Muscle layer of colon (tissue), 2 donors: ENCODE measurements at regions not wholly inside any gene's neighbourhood (a gene's known extent, or its start where the extent isn't known, plus 50 kb on each side); places are given as distances from the start of the nearest gene placed in this dataset.
A peak's percentile ranks its signal among the peaks of the same experiment; 100 is the strongest.

Source experiments
- H3K27ac ChIP-seq: one replicate; pipeline ENCODE4 v1.7.0; 2013; ENCODE audit warnings: low read depth, mild to moderate bottlenecking, low read length, moderate library complexity
- H3K27me3 ChIP-seq, 2 donors: one replicate each; pipeline ENCODE4 v1.7.0; 2013; ENCODE audit warnings: low read length in 2 of 2, mild to moderate bottlenecking in 2 of 2; ENCODE audit not compliant: insufficient read depth in 2 of 2, control insufficient read depth in 1 of 2
- H3K36me3 ChIP-seq: one replicate; pipeline ENCODE4 v1.7.0; 2013; ENCODE audit warnings: mild to moderate bottlenecking, low read length; ENCODE audit not compliant: insufficient read depth
- H3K4me1 ChIP-seq: one replicate; pipeline ENCODE4 v1.7.0; 2013; ENCODE audit warnings: mild to moderate bottlenecking, low read length; ENCODE audit not compliant: insufficient read depth
- H3K4me3 ChIP-seq, 2 donors: one replicate each; pipeline ENCODE4 v1.7.0; 2013; ENCODE audit warnings: low read length in 2 of 2, low read depth in 1 of 2, mild to moderate bottlenecking in 1 of 2, moderate library complexity in 1 of 2
- H3K9ac ChIP-seq: one replicate; pipeline ENCODE4 v1.7.0; 2013; ENCODE audit warnings: low read length
- H3K9me3 ChIP-seq: one replicate; pipeline ENCODE4 v1.7.0; 2013; ENCODE audit warnings: mild to moderate bottlenecking, low read length
- donor health status: abdominal sarcoma.
- donor health status: Adenocarcinoma of cecum.

GRCh38 chr13:95375706-95376105 is 74.5 kb upstream of the ABCC4 start:
- H3K9me3 ChIP-seq, result no peaks in the 10 kb centered on the region
- peaks cover 6% of the 10 kb centered on the region for H3K4me1 ChIP-seq
- H3K36me3 ChIP-seq, result no peaks in the 10 kb centered on the region
- no peak overlapping the region for H3K9ac ChIP-seq
- H3K27ac ChIP-seq, result no peak overlapping the region
- no peak overlapping the region for H3K4me3 ChIP-seq
- no peaks in the 10 kb centered on the region for H3K27me3 ChIP-seq

- no peak overlapping the region for H3K9ac ChIP-seq
- H3K4me3 ChIP-seq, result no peak overlapping the region
- H3K4me1 ChIP-seq, result peaks cover 13% of the 10 kb centered on the region
- no peaks in the 10 kb centered on the region for H3K27me3 ChIP-seq
- H3K27ac ChIP-seq, result no peak overlapping the region
- no peaks in the 10 kb centered on the region for H3K9me3 ChIP-seq
- no peaks in the 10 kb centered on the region for H3K36me3 ChIP-seq
Measured at GRCh38 chr13:95378603-95379002, 77.4 kb upstream of the ABCC4 start.

- Histone ChIP-seq H3K9ac (no peak overlapping the region), H3K27me3 (no peaks in the 10 kb centered on the region), H3K4me3 (no peak overlapping the region), H3K36me3 (no peaks in the 10 kb centered on the region), H3K9me3 (no peaks in the 10 kb centered on the region), H3K4me1 (peaks cover 20% of the 10 kb centered on the region), H3K27ac (no peak overlapping the region)
Measured at GRCh38 chr13:95380468-95381211, 79.4 kb upstream of the ABCC4 start.

GRCh38 chr13:95381212-95381527 is 79.9 kb upstream of the ABCC4 start:
- H3K9ac ChIP-seq, result no peak overlapping the region
- peaks cover 25% of the 10 kb centered on the region for H3K4me1 ChIP-seq
- H3K27me3 ChIP-seq, result no peaks in the 10 kb centered on the region
- H3K4me3 ChIP-seq, result no peak overlapping the region
- H3K27ac ChIP-seq, result no peak overlapping the region
- no peaks in the 10 kb centered on the region for H3K9me3 ChIP-seq
- no peaks in the 10 kb centered on the region for H3K36me3 ChIP-seq

GRCh38 chr13:95382411-95382810 is 81.2 kb upstream of the ABCC4 start:
- Histone ChIP-seq H3K27ac (no peak overlapping the region), H3K36me3 (no peaks in the 10 kb centered on the region), H3K27me3 (no peaks in the 10 kb centered on the region), H3K4me3 (no peak overlapping the region), H3K9ac (no peak overlapping the region), H3K4me1 (peaks cover 32% of the 10 kb centered on the region), H3K9me3 (no peaks in the 10 kb centered on the region)

- Histone ChIP-seq H3K9me3 (no peaks in the 10 kb centered on the region), H3K27me3 (no peaks in the 10 kb centered on the region), H3K9ac (no peak overlapping the region), H3K36me3 (no peaks in the 10 kb centered on the region), H3K4me3 (no peak overlapping the region), H3K4me1 (peaks cover 37% of the 10 kb centered on the region), H3K27ac (no peak overlapping the region)
Measured at GRCh38 chr13:95382916-95383315, 81.7 kb upstream of the ABCC4 start.

- H3K4me3 ChIP-seq, result no peak overlapping the region
- no peaks in the 10 kb centered on the region for H3K9me3 ChIP-seq
- H3K36me3 ChIP-seq, result no peaks in the 10 kb centered on the region
- no peaks in the 10 kb centered on the region for H3K27me3 ChIP-seq
- H3K9ac ChIP-seq, result no peak overlapping the region
- H3K27ac ChIP-seq, result no peak overlapping the region
- peaks cover 35% of the 10 kb centered on the region for H3K4me1 ChIP-seq
Measured at GRCh38 chr13:95385373-95385772, 84.1 kb upstream of the ABCC4 start.

GRCh38 chr13:95385798-95386197 is 84.5 kb upstream of the ABCC4 start:
- Histone ChIP-seq H3K27ac (no peak overlapping the region), H3K9me3 (no peaks in the 10 kb centered on the region), H3K4me3 (no peak overlapping the region), H3K4me1 (peaks cover 31% of the 10 kb centered on the region), H3K36me3 (no peaks in the 10 kb centered on the region), H3K27me3 (no peaks in the 10 kb centered on the region), H3K9ac (no peak overlapping the region)

- Histone ChIP-seq H3K36me3 (no peaks in the 10 kb centered on the region), H3K27me3 (no peaks in the 10 kb centered on the region), H3K4me1 (peaks cover 25% of the 10 kb centered on the region), H3K27ac (no peak overlapping the region), H3K4me3 (no peak overlapping the region), H3K9me3 (no peaks in the 10 kb centered on the region), H3K9ac (no peak overlapping the region)
Measured at GRCh38 chr13:95386370-95386769, 85.1 kb upstream of the ABCC4 start.

- Histone ChIP-seq H3K4me3 (no peak overlapping the region), H3K9me3 (no peaks in the 10 kb centered on the region), H3K27ac (peak overlapping the region; percentile 51), H3K4me1 (peaks cover 25% of the 10 kb centered on the region), H3K27me3 (no peaks in the 10 kb centered on the region), H3K9ac (no peak overlapping the region), H3K36me3 (no peaks in the 10 kb centered on the region)
Measured at GRCh38 chr13:95387733-95388207, 86.5 kb upstream of the ABCC4 start.

GRCh38 chr13:95388420-95389079 is 87.3 kb upstream of the ABCC4 start:
- Histone ChIP-seq H3K27me3 (no peaks in the 10 kb centered on the region), H3K36me3 (no peaks in the 10 kb centered on the region), H3K27ac (peak overlapping the region; percentile 51), H3K4me3 (no peak overlapping the region), H3K9ac (no peak overlapping the region), H3K4me1 (peaks cover 25% of the 10 kb centered on the region), H3K9me3 (no peaks in the 10 kb centered on the region)

- no peaks in the 10 kb centered on the region for H3K36me3 ChIP-seq
- H3K27me3 ChIP-seq, result no peaks in the 10 kb centered on the region
- peaks cover 11% of the 10 kb centered on the region for H3K4me1 ChIP-seq
- no peaks in the 10 kb centered on the region for H3K9me3 ChIP-seq
- H3K9ac ChIP-seq, result no peak overlapping the region
- H3K4me3 ChIP-seq, result no peak overlapping the region
- H3K27ac ChIP-seq, result no peak overlapping the region
Measured at GRCh38 chr13:95391362-95391761, 90.1 kb upstream of the ABCC4 start.
